Naive thymus-derived CD8-positive, alpha-beta T cell (primary cell): ENCODE measurements at regions not wholly inside any gene's neighbourhood (a gene's known extent, or its start where the extent isn't known, plus 50 kb on each side); places are given as distances from the start of the nearest gene placed in this dataset.
"Not testable (repeated sequence)": the region's sequence is repeated elsewhere in the genome, so short reads cannot be mapped to it uniquely, and the experiment has no call there.

ENCODE experiments used
- ATAC-seq, 2 donors: fragments of 150-1000 bp; cut with Tn5 transposase in 1 of 2; sonication (Bioruptor Pico), chemical (Tn5 transposase) in 1 of 2; 1 replicate in 1 of 2; 2 replicates in 1 of 2; pipeline ENCODE4 v1.10.0; 2021; ENCODE audit warnings: mild to moderate bottlenecking in 2 of 2, moderate library complexity in 2 of 2
- POLR2A ChIA-PET: fragments of 350-600 bp; sonication (Branson Sonifier 250); formaldehyde crosslinking; loops from one replicate; lab custom pipeline; 2021; ENCODE audit warnings: antibody characterized with exemption; lab: Charles Lee
- DNase-seq, 10 donors: peaks; one replicate each; pipeline versions ENCODE4 v3.0.0 to v3.0.0-alpha.2; 2020 to 2022
- H3K27ac Mint-ChIP-seq, 10 donors: one replicate each; pipeline ENCODE4 v1.8.0; 2020 to 2022; ENCODE audit warnings: mild to moderate bottlenecking in 10 of 10, mixed read lengths in 10 of 10, moderate library complexity in 4 of 10, inconsistent platforms in 1 of 10
- H3K27me3 Mint-ChIP-seq, 5 donors: one replicate each; pipeline ENCODE4 v1.8.0; 2021 to 2022; ENCODE audit warnings: mixed read lengths in 5 of 5
- H3K36me3 Mint-ChIP-seq, 3 donors: one replicate each; pipeline ENCODE4 v1.8.0; 2020 to 2022; ENCODE audit warnings: mixed read lengths in 3 of 3, mild to moderate bottlenecking in 2 of 3, inconsistent platforms in 1 of 3
- H3K4me1 Mint-ChIP-seq, 4 donors: one replicate each; pipeline ENCODE4 v1.8.0; 2021 to 2022; ENCODE audit warnings: mixed read lengths in 4 of 4
- H3K4me3 Mint-ChIP-seq, 10 donors: one replicate each; pipeline ENCODE4 v1.8.0; 2020 to 2022; ENCODE audit warnings: mild to moderate bottlenecking in 10 of 10, mixed read lengths in 10 of 10, moderate library complexity in 6 of 10, inconsistent platforms in 1 of 10
- H3K9me3 Mint-ChIP-seq, 9 donors: one replicate each; pipeline ENCODE4 v1.8.0; 2020 to 2022; ENCODE audit warnings: mixed read lengths in 9 of 9, mild to moderate bottlenecking in 3 of 9, inconsistent platforms in 1 of 9, moderate library complexity in 1 of 9

GRCh38 chr2:194395818-194396217 lies 1261.2 kb upstream of the SLC39A10 start:
- Mint-ChIP-seq H3K27ac (no peak overlapping the region), H3K36me3 (no peaks in the 10 kb centered on the region), H3K27me3 (no peaks in the 10 kb centered on the region), H3K4me1 (no peaks in the 10 kb centered on the region), H3K4me3 (no peak overlapping the region), H3K9me3 (peaks cover 0 to 10% (median 4%) of the 10 kb centered on the region in 9 donors)
- DNase-seq (no peak), ATAC-seq (no peak)
- POLR2A ChIA-PET: no interaction called here

- H3K4me3 Mint-ChIP-seq: no peak overlapping the region
- peaks cover 0 to 17% (median 2%) of the 10 kb centered on the region in 9 donors for H3K9me3 Mint-ChIP-seq
- H3K27ac Mint-ChIP-seq: no peak overlapping the region
- ATAC-seq (no peak), DNase-seq (no peak)
- POLR2A ChIA-PET: no interaction called here
- H3K4me1 Mint-ChIP-seq: no peaks in the 10 kb centered on the region
- H3K27me3 Mint-ChIP-seq: no peaks in the 10 kb centered on the region
- H3K36me3 Mint-ChIP-seq: no peaks in the 10 kb centered on the region
Measured at GRCh38 chr2:194385376-194385775, 1271.7 kb upstream of the SLC39A10 start.

- Mint-ChIP-seq H3K27me3 (no peaks in the 10 kb centered on the region), H3K9me3 (peaks cover 0 to 17% (median 2%) of the 10 kb centered on the region in 9 donors), H3K4me3 (no peak overlapping the region), H3K36me3 (no peaks in the 10 kb centered on the region), H3K4me1 (no peaks in the 10 kb centered on the region), H3K27ac (no peak overlapping the region)
- no peak for DNase-seq
- ATAC-seq: no peak
- POLR2A ChIA-PET: no interaction called here
Measured at GRCh38 chr2:194383401-194383800, 1273.6 kb upstream of the SLC39A10 start.

GRCh38 chr2:194382221-194382620 lies 1274.8 kb upstream of the SLC39A10 start:
- H3K9me3 Mint-ChIP-seq: peaks cover 0 to 17% (median 2%) of the 10 kb centered on the region in 9 donors
- H3K27me3 Mint-ChIP-seq: no peaks in the 10 kb centered on the region
- H3K4me3 Mint-ChIP-seq: no peak overlapping the region
- ATAC-seq: no peak
- no peaks in the 10 kb centered on the region for H3K36me3 Mint-ChIP-seq
- POLR2A ChIA-PET: no interaction called here
- H3K4me1 Mint-ChIP-seq: no peaks in the 10 kb centered on the region
- no peak for DNase-seq
- H3K27ac Mint-ChIP-seq: no peak overlapping the region

- Mint-ChIP-seq H3K36me3 (no peaks in the 10 kb centered on the region), H3K27ac (no peak overlapping the region), H3K4me3 (no peak overlapping the region), H3K27me3 (peaks cover 0 to 2% (median 0%) of the 10 kb centered on the region in 5 donors), H3K4me1 (no peaks in the 10 kb centered on the region), H3K9me3 (peaks cover 0 to 14% (median 2%) of the 10 kb centered on the region in 9 donors)
- no peak for ATAC-seq
- POLR2A ChIA-PET: no interaction called here
- no peak for DNase-seq
Measured at GRCh38 chr2:194380011-194380410, 1277.0 kb upstream of the SLC39A10 start.

- H3K27ac Mint-ChIP-seq, H3K4me3 Mint-ChIP-seq, ATAC-seq, DNase-seq, H3K27me3 Mint-ChIP-seq, H3K4me1 Mint-ChIP-seq, H3K36me3 Mint-ChIP-seq, POLR2A ChIA-PET: not testable (repeated sequence)
- H3K9me3 Mint-ChIP-seq: peaks cover 0 to 14% (median 2%) of the 10 kb centered on the region in 9 donors
Measured at GRCh38 chr2:194367390-194367789, 1289.6 kb upstream of the SLC39A10 start.

- Mint-ChIP-seq H3K36me3 (no peaks in the 10 kb centered on the region), H3K27me3 (no peaks in the 10 kb centered on the region), H3K4me1 (peaks cover 0 to 1% (median 0%) of the 10 kb centered on the region in 4 donors), H3K27ac (no peak overlapping the region), H3K9me3 (peaks cover 0 to 14% (median 2%) of the 10 kb centered on the region in 9 donors), H3K4me3 (no peak overlapping the region)
- ATAC-seq (no peak), DNase-seq (no peak)
- POLR2A ChIA-PET: no interaction called here
Measured at GRCh38 chr2:194363878-194364277, 1293.1 kb upstream of the SLC39A10 start.

- Mint-ChIP-seq H3K4me3 (no peak overlapping the region), H3K36me3 (no peaks in the 10 kb centered on the region), H3K27ac (no peak overlapping the region), H3K9me3 (peaks cover 0 to 14% (median 2%) of the 10 kb centered on the region in 9 donors), H3K27me3 (no peaks in the 10 kb centered on the region), H3K4me1 (no peaks in the 10 kb centered on the region)
- POLR2A ChIA-PET: no interaction called here
- ATAC-seq (no peak), DNase-seq (no peak)
Measured at GRCh38 chr2:194363295-194363694, 1293.7 kb upstream of the SLC39A10 start.

GRCh38 chr2:194352505-194352904 lies 1304.5 kb upstream of the SLC39A10 start:
- H3K27me3 Mint-ChIP-seq: peaks cover 0 to 12% (median 0%) of the 10 kb centered on the region in 5 donors
- H3K27ac Mint-ChIP-seq: no peak overlapping the region
- H3K4me1 Mint-ChIP-seq: no peaks in the 10 kb centered on the region
- H3K4me3 Mint-ChIP-seq: no peak overlapping the region
- no peak for ATAC-seq
- H3K9me3 Mint-ChIP-seq: peaks cover 0 to 13% (median 0%) of the 10 kb centered on the region in 9 donors
- DNase-seq: no peak
- POLR2A ChIA-PET: no interaction called here
- no peaks in the 10 kb centered on the region for H3K36me3 Mint-ChIP-seq

GRCh38 chr2:194346193-194346592 lies 1310.8 kb upstream of the SLC39A10 start:
- H3K4me3 Mint-ChIP-seq: no peak overlapping the region
- no peak overlapping the region for H3K27ac Mint-ChIP-seq
- peaks cover 0 to 1% (median 0%) of the 10 kb centered on the region in 5 donors for H3K27me3 Mint-ChIP-seq
- H3K9me3 Mint-ChIP-seq: no peaks in the 10 kb centered on the region
- no peak for ATAC-seq
- H3K36me3 Mint-ChIP-seq: no peaks in the 10 kb centered on the region
- no peaks in the 10 kb centered on the region for H3K4me1 Mint-ChIP-seq
- POLR2A ChIA-PET: no interaction called here
- DNase-seq: no peak

GRCh38 chr2:194345347-194345746 lies 1311.7 kb upstream of the SLC39A10 start:
- Mint-ChIP-seq H3K4me1 (no peaks in the 10 kb centered on the region), H3K27me3 (peaks cover 0 to 1% (median 0%) of the 10 kb centered on the region in 5 donors), H3K27ac (no peak overlapping the region), H3K9me3 (no peaks in the 10 kb centered on the region), H3K36me3 (no peaks in the 10 kb centered on the region), H3K4me3 (no peak overlapping the region)
- POLR2A ChIA-PET: no interaction called here
- no peak for DNase-seq
- no peak for ATAC-seq

- no peak for ATAC-seq
- no peak overlapping the region for H3K4me3 Mint-ChIP-seq
- POLR2A ChIA-PET: no interaction called here
- H3K9me3 Mint-ChIP-seq: no peaks in the 10 kb centered on the region
- H3K4me1 Mint-ChIP-seq: no peaks in the 10 kb centered on the region
- H3K27me3 Mint-ChIP-seq: peaks cover 0 to 1% (median 0%) of the 10 kb centered on the region in 5 donors
- no peaks in the 10 kb centered on the region for H3K36me3 Mint-ChIP-seq
- no peak overlapping the region for H3K27ac Mint-ChIP-seq
- no peak for DNase-seq
Measured at GRCh38 chr2:194343167-194343566, 1313.9 kb upstream of the SLC39A10 start.

- H3K4me3 Mint-ChIP-seq: no peak overlapping the region
Measured at GRCh38 chr2:194332799-194333490, 1324.1 kb upstream of the SLC39A10 start.

GRCh38 chr2:194328456-194328855 lies 1328.6 kb upstream of the SLC39A10 start:
- Mint-ChIP-seq H3K4me3 (no peak overlapping the region), H3K27me3 (peaks cover 0 to 5% (median 0%) of the 10 kb centered on the region in 5 donors)
- peak in 1 of 10 donors; percentile 23 for DNase-seq

More at GRCh38 chr2:194332799-194333490, 1324.1 kb upstream of the SLC39A10 start:
- POLR2A ChIA-PET: no interaction called here
- Mint-ChIP-seq H3K4me1 (no peaks in the 10 kb centered on the region), H3K9me3 (no peaks in the 10 kb centered on the region), H3K27me3 (peaks cover 0 to 8% (median 0%) of the 10 kb centered on the region in 5 donors), H3K27ac (no peak overlapping the region), H3K36me3 (no peaks in the 10 kb centered on the region)
- ATAC-seq (no peak), DNase-seq (no peak)

More at GRCh38 chr2:194328456-194328855, 1328.6 kb upstream of the SLC39A10 start:
- H3K9me3 Mint-ChIP-seq: no peaks in the 10 kb centered on the region
- POLR2A ChIA-PET: no interaction called here
- no peak overlapping the region for H3K27ac Mint-ChIP-seq
- no peak for ATAC-seq
- no peaks in the 10 kb centered on the region for H3K4me1 Mint-ChIP-seq
- no peaks in the 10 kb centered on the region for H3K36me3 Mint-ChIP-seq
